GM23338 (cell line): ENCODE measurements at regions not wholly inside any gene's neighbourhood (a gene's known extent, or its start where the extent isn't known, plus 50 kb on each side); places are given as distances from the start of the nearest gene placed in this dataset.

Experiments used
- ATAC-seq: fragments of 200-7000 bp; cut with Tn5 transposase; 3 replicates; pipeline ENCODE4 v1.9.1; 2020
- DNase-seq: peaks from one replicate; pipeline ENCODE4 v3.0.0-alpha.2; 2015; ENCODE audit warnings: low spot score
- H2AFZ ChIP-seq: fragments of 200-600 bp; sonication (generic); 2 replicates; pipeline ENCODE4 v1.8.0; 2016; ENCODE audit warnings: antibody characterized with exemption, mild to moderate bottlenecking, moderate library complexity
- H3F3A ChIP-seq: fragments of 200-600 bp; sonication (generic); replicated peaks from 2 replicates; pipeline ENCODE4 v1.8.0; 2017; ENCODE audit warnings: antibody characterized with exemption, mixed run types, low read depth
- H3K27ac ChIP-seq: fragments of 200-600 bp; sonication (generic); 2 replicates; pipeline ENCODE4 v1.6.1; 2016; ENCODE audit warnings: low read depth
- H3K27me3 ChIP-seq: fragments of 200-600 bp; sonication (generic); 2 replicates; pipeline ENCODE4 v1.8.0; 2016; ENCODE audit warnings: mild to moderate bottlenecking, mixed run types, moderate library complexity; ENCODE audit not compliant: insufficient read depth
- H3K36me3 ChIP-seq: fragments of 200-600 bp; sonication (generic); 2 replicates; pipeline ENCODE4 v1.8.0; 2016; ENCODE audit warnings: mild to moderate bottlenecking; ENCODE audit not compliant: insufficient read depth
- H3K4me1 ChIP-seq: fragments of 200-600 bp; sonication (generic); 2 replicates; pipeline ENCODE4 v1.8.0; 2016; ENCODE audit warnings: mild to moderate bottlenecking, moderate library complexity; ENCODE audit not compliant: insufficient read depth
- H3K4me2 ChIP-seq: fragments of 200-600 bp; sonication (generic); 2 replicates; pipeline ENCODE4 v1.7.1; 2017; ENCODE audit warnings: mixed run types
- H3K4me3 ChIP-seq: fragments of 200-600 bp; sonication (generic); 2 replicates; pipeline ENCODE4 v1.6.1; 2016; ENCODE audit warnings: mixed run types
- H3K79me2 ChIP-seq: fragments of 200-600 bp; sonication (generic); replicated peaks from 2 replicates; pipeline ENCODE4 v1.8.0; 2017; ENCODE audit warnings: mild to moderate bottlenecking; ENCODE audit not compliant: insufficient read depth
- H3K9me2 ChIP-seq: fragments of 200-600 bp; sonication (generic); 2 replicates; pipeline ENCODE4 v1.8.0; 2017; ENCODE audit not compliant: insufficient read depth
- H4K20me1 ChIP-seq: fragments of 200-600 bp; sonication (generic); replicated peaks from 2 replicates; pipeline ENCODE4 v1.8.0; 2017; ENCODE audit warnings: mild to moderate bottlenecking; ENCODE audit not compliant: insufficient read depth
- H3K27ac Mint-ChIP-seq: 2 replicates; pipeline ENCODE4 v1.8.0; 2020; ENCODE audit warnings: inconsistent platforms, mild to moderate bottlenecking, moderate library complexity, mixed read lengths
- H3K27me3 Mint-ChIP-seq: 3 replicates; pipeline ENCODE4 v1.8.0; 2022; ENCODE audit warnings: low read depth, mild to moderate bottlenecking, moderate library complexity, mixed read lengths, inconsistent platforms; ENCODE audit not compliant: insufficient read depth, poor library complexity
- H3K36me3 Mint-ChIP-seq: 3 replicates; pipeline ENCODE4 v1.8.0; 2021; ENCODE audit warnings: low read depth, mild to moderate bottlenecking, inconsistent platforms, moderate library complexity, mixed read lengths
- H3K4me1 Mint-ChIP-seq: 3 replicates; pipeline ENCODE4 v1.8.0; 2020; ENCODE audit warnings: mild to moderate bottlenecking, inconsistent platforms, mixed read lengths
- H3K4me3 Mint-ChIP-seq: 3 replicates; pipeline ENCODE4 v1.8.0; 2021; ENCODE audit warnings: moderate library complexity, mild to moderate bottlenecking, inconsistent platforms, mixed read lengths
- H3K9me3 Mint-ChIP-seq: 3 replicates; pipeline ENCODE4 v1.8.0; 2020; ENCODE audit warnings: moderate library complexity, mild to moderate bottlenecking, inconsistent platforms, mixed read lengths
- CREB1 ChIP-seq: fragments of 250-450 bp; sonication (Bioruptor Pico); IDR thresholded peaks from 2 replicates; pipeline ENCODE4 v1.5.0; 2020; ENCODE audit warnings: low read depth, mild to moderate bottlenecking, moderate library complexity
- ETS1 ChIP-seq: IDR thresholded peaks from 2 replicates; pipeline ENCODE4 v1.6.1; 2016; ENCODE audit warnings: antibody characterized with exemption
- NANOG ChIP-seq: IDR thresholded peaks from 2 replicates; pipeline ENCODE4 v1.6.1; 2016; ENCODE audit warnings: antibody characterized with exemption, borderline replicate concordance
- POLR2AphosphoS5 ChIP-seq: IDR thresholded peaks from 2 replicates; pipeline ENCODE4 v1.6.1; 2016; ENCODE audit warnings: antibody characterized with exemption, low read depth
- ZNF114 ChIP-seq: fragments of 250-450 bp; sonication (Bioruptor Pico); IDR thresholded peaks from 2 replicates; pipeline ENCODE4 v1.5.0; 2020; ENCODE audit warnings: mild to moderate bottlenecking, moderate library complexity
- ZNF331 ChIP-seq: fragments of 250-450 bp; sonication (Bioruptor Pico); IDR thresholded peaks from 2 replicates; pipeline ENCODE4 v1.5.0; 2020; ENCODE audit warnings: low read depth, mild to moderate bottlenecking, moderate library complexity
- TF ChIP-seq, protein P1 (sequence below): fragments of 250-450 bp; sonication (Bioruptor Pico); IDR thresholded peaks from 2 replicates; pipeline ENCODE4 v1.5.0; 2020; ENCODE audit warnings: mild to moderate bottlenecking, moderate library complexity
- TF ChIP-seq, protein P2 (sequence below): IDR thresholded peaks from one replicate; pipeline ENCODE4 v1.6.1; 2018; ENCODE audit warnings: antibody characterized with exemption; ENCODE audit not compliant: unreplicated experiment

GRCh38 chr9:79266986-79267385 is 304.8 kb upstream of the TLE4 start:
- DNase-seq (no peak), ATAC-seq (no peak)
- TF ChIP-seq, protein P1, sequence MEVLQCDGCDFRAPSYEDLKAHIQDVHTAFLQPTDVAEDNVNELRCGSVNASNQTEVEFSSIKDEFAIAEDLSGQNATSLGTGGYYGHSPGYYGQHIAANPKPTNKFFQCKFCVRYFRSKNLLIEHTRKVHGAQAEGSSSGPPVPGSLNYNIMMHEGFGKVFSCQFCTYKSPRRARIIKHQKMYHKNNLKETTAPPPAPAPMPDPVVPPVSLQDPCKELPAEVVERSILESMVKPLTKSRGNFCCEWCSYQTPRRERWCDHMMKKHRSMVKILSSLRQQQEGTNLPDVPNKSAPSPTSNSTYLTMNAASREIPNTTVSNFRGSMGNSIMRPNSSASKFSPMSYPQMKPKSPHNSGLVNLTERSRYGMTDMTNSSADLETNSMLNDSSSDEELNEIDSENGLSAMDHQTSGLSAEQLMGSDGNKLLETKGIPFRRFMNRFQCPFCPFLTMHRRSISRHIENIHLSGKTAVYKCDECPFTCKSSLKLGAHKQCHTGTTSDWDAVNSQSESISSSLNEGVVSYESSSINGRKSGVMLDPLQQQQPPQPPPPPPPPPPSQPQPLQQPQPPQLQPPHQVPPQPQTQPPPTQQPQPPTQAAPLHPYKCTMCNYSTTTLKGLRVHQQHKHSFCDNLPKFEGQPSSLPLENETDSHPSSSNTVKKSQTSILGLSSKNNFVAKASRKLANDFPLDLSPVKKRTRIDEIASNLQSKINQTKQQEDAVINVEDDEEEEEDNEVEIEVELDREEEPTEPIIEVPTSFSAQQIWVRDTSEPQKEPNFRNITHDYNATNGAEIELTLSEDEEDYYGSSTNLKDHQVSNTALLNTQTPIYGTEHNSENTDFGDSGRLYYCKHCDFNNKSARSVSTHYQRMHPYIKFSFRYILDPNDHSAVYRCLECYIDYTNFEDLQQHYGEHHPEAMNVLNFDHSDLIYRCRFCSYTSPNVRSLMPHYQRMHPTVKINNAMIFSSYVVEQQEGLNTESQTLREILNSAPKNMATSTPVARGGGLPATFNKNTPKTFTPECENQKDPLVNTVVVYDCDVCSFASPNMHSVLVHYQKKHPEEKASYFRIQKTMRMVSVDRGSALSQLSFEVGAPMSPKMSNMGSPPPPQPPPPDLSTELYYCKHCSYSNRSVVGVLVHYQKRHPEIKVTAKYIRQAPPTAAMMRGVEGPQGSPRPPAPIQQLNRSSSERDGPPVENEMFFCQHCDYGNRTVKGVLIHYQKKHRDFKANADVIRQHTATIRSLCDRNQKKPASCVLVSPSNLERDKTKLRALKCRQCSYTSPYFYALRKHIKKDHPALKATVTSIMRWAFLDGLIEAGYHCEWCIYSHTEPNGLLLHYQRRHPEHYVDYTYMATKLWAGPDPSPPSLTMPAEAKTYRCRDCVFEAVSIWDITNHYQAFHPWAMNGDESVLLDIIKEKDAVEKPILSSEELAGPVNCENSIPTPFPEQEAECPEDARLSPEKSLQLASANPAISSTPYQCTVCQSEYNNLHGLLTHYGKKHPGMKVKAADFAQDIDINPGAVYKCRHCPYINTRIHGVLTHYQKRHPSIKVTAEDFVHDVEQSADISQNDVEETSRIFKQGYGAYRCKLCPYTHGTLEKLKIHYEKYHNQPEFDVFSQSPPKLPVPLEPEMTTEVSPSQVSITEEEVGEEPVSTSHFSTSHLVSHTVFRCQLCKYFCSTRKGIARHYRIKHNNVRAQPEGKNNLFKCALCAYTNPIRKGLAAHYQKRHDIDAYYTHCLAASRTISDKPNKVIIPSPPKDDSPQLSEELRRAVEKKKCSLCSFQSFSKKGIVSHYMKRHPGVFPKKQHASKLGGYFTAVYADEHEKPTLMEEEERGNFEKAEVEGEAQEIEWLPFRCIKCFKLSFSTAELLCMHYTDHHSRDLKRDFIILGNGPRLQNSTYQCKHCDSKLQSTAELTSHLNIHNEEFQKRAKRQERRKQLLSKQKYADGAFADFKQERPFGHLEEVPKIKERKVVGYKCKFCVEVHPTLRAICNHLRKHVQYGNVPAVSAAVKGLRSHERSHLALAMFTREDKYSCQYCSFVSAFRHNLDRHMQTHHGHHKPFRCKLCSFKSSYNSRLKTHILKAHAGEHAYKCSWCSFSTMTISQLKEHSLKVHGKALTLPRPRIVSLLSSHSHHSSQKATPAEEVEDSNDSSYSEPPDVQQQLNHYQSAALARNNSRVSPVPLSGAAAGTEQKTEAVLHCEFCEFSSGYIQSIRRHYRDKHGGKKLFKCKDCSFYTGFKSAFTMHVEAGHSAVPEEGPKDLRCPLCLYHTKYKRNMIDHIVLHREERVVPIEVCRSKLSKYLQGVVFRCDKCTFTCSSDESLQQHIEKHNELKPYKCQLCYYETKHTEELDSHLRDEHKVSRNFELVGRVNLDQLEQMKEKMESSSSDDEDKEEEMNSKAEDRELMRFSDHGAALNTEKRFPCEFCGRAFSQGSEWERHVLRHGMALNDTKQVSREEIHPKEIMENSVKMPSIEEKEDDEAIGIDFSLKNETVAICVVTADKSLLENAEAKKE (CRISPR knock-in tag): no peak
- TF ChIP-seq, protein P2, sequence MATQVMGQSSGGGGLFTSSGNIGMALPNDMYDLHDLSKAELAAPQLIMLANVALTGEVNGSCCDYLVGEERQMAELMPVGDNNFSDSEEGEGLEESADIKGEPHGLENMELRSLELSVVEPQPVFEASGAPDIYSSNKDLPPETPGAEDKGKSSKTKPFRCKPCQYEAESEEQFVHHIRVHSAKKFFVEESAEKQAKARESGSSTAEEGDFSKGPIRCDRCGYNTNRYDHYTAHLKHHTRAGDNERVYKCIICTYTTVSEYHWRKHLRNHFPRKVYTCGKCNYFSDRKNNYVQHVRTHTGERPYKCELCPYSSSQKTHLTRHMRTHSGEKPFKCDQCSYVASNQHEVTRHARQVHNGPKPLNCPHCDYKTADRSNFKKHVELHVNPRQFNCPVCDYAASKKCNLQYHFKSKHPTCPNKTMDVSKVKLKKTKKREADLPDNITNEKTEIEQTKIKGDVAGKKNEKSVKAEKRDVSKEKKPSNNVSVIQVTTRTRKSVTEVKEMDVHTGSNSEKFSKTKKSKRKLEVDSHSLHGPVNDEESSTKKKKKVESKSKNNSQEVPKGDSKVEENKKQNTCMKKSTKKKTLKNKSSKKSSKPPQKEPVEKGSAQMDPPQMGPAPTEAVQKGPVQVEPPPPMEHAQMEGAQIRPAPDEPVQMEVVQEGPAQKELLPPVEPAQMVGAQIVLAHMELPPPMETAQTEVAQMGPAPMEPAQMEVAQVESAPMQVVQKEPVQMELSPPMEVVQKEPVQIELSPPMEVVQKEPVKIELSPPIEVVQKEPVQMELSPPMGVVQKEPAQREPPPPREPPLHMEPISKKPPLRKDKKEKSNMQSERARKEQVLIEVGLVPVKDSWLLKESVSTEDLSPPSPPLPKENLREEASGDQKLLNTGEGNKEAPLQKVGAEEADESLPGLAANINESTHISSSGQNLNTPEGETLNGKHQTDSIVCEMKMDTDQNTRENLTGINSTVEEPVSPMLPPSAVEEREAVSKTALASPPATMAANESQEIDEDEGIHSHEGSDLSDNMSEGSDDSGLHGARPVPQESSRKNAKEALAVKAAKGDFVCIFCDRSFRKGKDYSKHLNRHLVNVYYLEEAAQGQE: no peak
- no peak for TF ChIP-seq ZNF331 (CRISPR knock-in tag)
- TF ChIP-seq POLR2AphosphoS5: no peak
- no peak for TF ChIP-seq ETS1
- no peak for TF ChIP-seq CREB1
- TF ChIP-seq ZNF114: no peak
- no peak for TF ChIP-seq NANOG
- no peaks in the 10 kb centered on the region; the same call in 2 of the 3 replicates for H3K9me3 Mint-ChIP-seq
- H3F3A ChIP-seq: no peaks in the 10 kb centered on the region
- H3K27ac Mint-ChIP-seq: no peak overlapping the region
- no peak overlapping the region for H3K4me3 ChIP-seq
- H2AFZ ChIP-seq: no peak overlapping the region
- H4K20me1 ChIP-seq: no peaks in the 10 kb centered on the region
- H3K9me2 ChIP-seq: no peaks in the 10 kb centered on the region; the same call in 1 of the 2 replicates
- no peak overlapping the region for H3K4me2 ChIP-seq
- no peak overlapping the region for H3K4me3 Mint-ChIP-seq
- H3K4me1 Mint-ChIP-seq: no peaks in the 10 kb centered on the region; the same call in 2 of the 3 replicates
- H3K27ac ChIP-seq: no peak overlapping the region
- H3K4me1 ChIP-seq: no peaks in the 10 kb centered on the region
- no peaks in the 10 kb centered on the region for H3K79me2 ChIP-seq
- no peaks in the 10 kb centered on the region for H3K27me3 ChIP-seq
- peaks cover 2% of the 10 kb centered on the region for H3K27me3 Mint-ChIP-seq
- H3K36me3 ChIP-seq: no peaks in the 10 kb centered on the region; the same call in 1 of the 2 replicates
- H3K36me3 Mint-ChIP-seq: no peaks in the 10 kb centered on the region
